GM19035 (cell line): ENCODE measurements at regions not wholly inside any gene's neighbourhood (a gene's known extent, or its start where the extent isn't known, plus 50 kb on each side); places are given as distances from the start of the nearest gene placed in this dataset.
"Not testable (repeated sequence)": the region's sequence is repeated elsewhere in the genome, so short reads cannot be mapped to it uniquely, and the experiment has no call there.

Experiments used
- ATAC-seq: cut with Tn5 transposase; IDR thresholded peaks from one replicate; pipeline ENCODE4 v1.9.1; 2021; ENCODE audit not compliant: unreplicated experiment

DNA sequence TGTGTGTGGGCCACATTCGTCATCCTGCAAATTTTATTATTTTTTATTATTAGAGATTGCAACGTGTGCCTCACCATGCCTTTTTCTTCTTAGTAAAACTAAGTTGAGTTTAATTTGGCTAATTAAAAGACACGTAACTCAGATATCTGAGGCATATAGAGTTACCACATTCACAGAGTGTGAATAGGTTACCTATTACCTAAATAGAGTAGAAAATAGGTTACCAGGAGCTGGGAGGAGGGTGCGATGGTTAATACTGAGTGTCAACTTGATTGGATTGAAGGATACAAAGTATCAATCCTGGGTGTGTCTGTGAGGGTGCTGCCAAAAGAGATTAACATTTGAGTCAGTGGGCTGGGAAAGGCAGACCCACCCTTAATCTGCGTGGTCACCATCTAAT lies 116.3 kb upstream of the CARD11 start:
- ATAC-seq, result not testable (repeated sequence)

DNA sequence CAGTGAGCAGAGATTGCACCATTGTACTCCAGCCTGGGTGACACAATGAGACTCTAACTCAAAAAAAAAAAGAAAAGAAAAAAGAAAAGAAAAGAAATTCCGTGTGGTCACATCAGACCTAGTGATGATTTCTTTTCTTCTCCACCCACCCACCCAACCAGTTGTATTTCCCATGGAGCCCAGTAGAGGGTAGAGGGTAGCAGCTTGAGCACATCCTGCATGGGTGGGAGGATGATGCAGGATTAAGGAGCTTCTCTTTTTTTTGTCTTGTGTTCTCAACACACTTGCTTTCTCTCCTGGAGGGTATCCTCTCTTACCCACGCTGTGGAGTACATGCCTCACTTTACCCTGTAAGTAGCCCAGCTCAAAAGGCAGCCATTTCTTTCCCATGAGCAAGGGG lies 118.6 kb upstream of the CARD11 start:
- ATAC-seq, result no peak

DNA sequence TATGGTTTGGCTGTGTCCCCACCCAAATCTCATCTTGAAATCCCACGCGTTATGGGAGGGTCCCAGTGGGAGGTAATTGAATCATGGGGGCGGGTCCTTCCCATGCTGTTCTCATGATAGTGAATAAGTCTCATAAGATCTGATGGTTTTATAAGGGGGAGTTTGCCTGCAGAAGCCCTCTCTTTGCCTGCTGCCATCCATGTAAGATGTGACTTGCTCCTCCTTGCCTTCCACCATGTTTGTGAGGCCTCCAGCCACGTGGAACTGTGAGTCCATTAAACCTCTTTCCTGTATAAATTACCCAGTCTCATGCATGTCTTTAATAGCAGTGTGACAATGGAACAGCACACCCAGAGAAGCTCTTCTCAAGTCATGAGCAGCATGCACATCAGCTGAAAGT lies 119.1 kb upstream of the CARD11 start:
- not testable (repeated sequence) for ATAC-seq

DNA sequence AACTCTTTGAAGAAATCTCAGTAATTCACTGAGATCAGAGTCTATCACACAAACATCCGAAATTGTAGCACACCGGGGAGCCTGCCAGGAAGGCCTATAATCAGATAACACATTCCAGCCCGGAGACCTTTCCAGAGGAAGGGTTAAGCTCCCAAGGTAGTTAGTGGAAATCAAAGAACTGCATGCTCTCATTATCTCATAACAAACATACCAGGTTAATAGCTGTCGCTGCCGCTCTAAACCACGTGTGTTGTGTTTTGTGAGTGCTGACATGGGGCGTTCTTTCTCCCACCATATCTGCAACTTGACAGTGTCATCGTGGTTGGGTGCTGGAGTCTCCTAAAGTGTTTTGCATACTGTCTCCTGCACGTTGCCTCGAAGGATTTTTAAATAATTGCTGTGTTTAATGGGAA lies 120.7 kb upstream of the CARD11 start:
- no peak for ATAC-seq

DNA sequence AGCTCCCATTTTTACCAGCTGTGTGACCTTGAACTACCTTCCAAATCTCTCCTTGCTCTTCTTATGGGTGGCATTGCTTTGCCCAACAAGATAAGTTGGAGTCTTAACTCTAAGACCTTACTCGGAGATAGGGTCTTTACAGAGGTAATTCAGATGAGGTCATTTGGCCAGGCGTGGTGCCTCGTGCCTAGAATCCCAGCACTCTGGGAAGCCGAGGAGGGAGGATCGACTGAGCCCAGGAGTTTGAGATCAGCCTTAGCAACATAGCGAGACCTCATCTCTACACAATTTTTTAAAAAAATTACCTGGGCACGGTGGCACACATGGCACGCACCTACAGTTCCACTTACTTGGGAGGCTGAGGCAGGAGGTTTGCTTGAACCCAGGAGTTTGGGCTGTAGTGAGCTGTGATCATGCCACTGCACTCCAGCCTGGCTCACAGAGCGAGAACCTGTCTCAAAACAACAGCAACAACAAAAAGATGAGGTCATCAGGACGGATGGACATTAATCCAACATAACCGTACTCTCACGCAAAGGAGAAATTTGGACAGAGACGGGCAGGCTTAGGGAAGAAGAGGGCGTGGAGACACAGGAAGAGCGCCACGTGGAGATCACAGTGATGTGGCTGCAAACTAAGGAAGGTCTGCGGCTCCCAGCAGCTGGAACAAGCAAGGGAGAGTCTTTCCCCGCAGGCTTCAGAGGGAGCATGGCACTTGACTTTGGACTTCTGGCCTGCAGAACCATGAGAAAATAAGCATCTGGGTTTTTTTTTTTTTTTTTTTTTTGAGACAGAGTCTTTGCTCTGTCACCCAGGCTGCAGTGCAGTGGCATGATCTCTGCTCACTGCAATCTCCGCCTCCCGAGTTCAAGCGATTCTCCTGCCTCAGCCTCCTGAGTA lies 122.3 kb upstream of the CARD11 start:
- ATAC-seq, result no peak

DNA sequence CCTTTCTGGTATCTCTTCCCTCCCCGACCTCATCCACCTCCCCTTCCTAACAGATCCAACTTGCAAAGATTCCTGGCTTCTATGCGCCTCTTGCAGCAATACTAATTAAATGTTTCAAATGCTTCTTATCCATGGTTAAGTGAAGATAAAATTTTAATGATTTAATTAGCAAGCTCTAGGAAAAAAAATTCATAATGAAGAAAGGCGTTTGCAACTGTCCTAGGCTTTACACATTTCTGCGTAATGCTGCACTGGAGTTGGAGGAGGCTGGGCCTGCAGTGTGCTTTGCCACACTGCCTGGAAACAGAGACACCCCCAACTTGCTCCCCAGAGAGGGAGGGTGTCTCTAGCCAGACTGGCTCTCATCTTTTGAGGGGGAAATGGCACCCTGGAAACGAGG lies 123.9 kb upstream of the CARD11 start:
- ATAC-seq, result no peak

DNA sequence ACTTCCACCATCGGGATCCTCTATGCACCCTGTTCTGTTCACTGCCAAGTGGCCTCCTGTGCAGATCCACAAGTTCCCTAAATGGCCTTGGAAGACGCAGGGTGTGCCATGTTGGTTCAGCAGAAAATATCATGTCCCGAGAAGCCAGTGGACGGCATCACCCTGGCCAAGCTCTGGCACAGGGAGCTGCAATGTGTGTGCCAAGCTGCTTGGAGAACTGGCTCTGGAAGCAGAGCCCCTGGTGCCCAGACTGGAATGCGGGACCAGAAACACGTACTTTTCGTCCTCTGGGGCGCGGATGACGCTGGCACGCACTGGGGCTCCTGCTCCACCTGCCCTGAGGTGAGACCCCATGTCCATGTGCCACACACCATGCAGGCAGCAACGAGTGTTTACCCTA lies 124.7 kb upstream of the CARD11 start:
- no peak for ATAC-seq

DNA sequence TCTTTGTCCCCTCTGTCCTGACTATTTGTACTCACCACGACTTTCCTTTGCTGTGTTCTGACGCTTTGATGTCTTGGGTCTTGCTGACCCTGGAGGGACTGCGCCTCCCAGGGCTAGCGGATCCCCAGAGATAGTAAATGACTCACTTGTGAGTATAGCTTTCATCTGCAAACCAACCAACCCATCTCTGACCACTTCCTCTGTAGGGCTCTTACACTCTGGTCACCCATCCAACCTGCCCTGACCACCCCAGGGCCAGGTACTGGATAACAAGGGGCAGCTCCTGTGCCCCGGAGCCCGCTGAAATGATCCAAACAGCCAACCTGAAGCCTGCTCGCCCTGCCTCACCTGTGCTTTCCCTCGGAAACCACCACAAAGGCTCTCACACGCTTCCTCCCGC lies 125.2 kb upstream of the CARD11 start:
- no peak for ATAC-seq

DNA sequence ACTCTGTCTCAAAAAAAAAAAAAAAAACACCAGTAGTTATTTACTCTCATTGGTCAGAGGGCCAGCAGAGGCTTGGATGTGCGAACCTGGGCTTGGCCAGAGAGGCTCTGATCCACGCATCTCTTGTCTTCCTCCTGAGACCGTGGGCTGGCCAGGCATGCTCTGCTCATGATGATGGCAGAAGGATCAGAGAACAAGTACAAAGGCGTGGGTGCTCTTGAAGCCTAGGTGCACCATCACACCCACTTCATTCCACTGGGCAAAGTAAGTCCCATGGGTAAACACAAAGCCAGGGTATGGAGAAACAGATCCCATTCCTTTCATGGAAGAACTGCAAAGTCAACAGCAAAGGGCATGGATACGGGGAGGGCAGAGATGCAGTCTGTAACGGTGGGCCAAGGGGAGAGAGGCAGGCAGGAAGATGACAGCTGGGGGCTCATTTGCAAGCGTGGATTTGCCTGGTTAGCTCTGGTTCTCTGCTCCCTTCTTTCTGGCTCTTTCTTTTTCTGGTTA lies 128.2 kb upstream of the SDK1 start:
- ATAC-seq, result no peak

DNA sequence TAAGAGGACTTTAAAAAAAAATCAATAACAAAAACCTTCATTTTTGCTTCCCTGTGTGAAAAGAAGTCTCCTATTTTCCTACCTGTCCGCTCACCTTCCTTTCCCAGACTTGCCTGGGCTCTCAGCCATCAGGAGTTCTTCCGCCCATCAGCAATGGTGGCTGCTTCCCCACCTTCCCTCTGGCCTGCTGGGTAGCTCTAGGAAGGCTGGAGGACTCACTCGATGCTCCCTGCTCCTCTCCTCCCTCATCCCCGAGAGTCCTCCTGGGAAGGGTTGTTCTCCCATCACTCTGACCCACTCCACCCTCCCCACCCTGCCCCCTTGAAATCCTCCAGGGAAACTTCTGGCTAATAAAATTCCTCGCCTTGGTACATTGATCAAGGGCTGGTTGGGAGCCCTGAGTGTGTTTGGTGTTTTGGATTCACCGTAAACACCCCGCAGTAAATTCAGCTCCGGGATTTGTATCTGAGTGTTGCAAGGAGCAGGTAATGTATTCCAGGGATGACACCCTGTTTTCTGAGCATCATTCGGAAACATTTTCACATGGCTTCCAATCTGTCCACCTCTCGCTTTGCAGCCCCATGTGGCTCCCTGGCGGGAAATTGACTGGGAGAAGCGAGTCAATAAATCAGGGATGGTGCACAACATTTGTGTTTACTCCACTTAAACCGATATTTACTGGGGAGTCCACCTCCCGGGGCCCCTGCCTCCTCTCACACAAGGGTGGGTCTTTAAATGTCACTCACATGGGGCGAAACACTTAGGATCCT lies 126.4 kb upstream of the SDK1 start:
- ATAC-seq, result no peak

DNA sequence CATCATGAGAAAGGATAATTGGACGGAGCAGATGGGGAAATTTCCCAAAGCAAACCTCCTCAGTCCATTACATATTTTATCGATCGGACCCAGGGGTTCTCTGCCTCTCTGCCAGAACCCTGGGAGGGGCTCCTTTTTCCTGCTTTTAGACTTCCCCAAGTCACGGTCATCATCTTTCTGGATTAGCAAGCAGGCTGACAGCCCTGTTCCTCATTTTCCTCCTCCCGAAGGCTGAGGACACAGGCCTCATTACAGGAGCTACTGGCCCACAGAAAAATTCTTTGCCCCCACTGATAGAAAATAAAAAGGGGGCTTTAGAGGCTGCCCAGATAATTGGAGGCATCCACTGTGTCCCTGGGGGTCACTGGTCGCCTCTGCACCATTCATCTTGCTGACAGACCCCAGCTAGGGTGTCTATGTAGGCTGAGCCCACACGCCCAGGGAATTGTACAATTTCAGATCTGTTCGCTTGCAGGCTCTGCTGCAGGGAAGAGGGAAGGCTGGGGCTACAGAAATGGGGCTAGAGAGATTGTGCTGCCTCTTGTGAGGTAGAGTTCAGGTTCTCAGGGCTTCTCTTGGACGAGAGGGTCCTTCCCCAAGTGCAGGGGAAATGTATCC lies 125.7 kb upstream of the SDK1 start:
- ATAC-seq, result no peak

DNA sequence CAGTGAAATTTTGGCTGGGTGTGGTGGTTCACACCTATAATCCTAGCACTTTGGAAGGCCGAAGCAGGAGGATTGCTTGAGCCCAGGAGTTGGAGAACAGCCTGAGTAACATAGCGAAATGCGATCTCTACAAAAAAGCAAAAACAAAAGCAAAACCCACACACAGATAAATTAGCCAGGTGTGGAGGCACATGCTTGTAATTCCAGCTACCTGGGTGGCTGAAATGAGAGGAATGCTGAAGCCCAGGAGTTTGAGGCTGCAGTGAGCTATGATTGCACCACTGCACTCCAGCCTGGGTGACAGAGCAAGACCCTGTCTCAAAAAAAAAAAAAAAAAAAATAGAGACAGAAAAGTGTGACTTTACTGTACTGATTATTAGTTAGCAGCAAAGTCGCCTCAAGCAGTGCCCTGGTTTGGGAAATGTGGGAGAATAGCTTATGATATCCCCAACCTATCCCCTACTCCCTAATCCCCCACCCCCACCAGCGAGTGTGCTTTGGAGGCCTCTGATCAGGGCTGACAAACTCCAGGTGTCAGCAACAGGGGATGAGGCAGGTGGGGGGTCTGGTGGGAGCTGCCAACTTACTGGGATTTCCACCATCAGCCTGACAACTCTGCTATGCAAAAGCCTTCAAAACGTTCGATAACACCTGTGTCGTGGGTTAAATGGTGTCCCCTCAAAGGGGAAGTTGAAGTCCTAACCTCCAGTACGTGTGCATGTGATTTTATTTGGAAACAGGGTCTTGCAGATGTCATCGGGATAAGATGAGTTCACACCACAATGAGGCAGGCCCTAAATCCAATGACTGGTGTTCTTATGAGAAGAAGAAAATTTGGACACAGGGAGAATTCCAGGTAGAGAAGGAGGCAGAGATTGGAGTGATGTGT lies 124.7 kb upstream of the SDK1 start:
- ATAC-seq, result no peak

DNA sequence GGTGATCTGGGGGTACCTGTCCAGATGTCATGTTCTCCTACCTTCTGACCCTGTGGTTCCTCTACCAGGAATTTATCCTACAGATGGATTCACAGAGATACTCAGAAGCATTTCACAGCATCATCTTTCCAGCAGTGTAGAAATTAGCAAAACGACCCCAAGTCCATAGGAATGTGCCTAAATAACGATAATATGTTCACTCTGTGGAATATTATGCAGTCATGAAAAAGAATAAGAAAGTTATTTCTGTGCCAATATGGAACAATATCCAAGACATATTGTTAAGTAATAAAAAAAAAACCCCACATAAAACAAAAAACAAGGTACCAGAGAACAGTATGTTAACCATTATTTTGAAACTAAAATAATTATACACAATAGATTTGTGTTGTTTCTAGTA lies 123.8 kb upstream of the SDK1 start:
- no peak for ATAC-seq

DNA sequence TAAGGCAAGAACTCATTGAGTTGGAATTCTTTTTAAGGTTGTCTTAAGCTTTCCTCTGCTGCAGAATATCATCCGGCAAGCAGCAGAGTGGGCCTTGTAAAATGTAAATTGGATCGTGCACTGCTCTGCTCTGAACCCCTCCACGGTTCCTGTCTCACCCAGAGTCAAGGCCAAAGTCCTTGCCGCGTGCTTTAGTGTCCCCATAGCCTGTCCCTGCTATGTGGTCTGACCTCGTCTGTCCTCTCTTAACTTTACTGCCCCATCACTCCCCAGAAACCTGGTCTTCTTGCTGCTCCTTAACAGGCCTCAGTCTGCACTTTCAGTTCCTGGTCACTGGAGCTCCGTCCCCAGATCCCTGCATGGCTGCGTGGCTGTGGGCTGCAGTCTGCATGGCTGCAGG lies 121.6 kb upstream of the SDK1 start:
- ATAC-seq, result no peak

DNA sequence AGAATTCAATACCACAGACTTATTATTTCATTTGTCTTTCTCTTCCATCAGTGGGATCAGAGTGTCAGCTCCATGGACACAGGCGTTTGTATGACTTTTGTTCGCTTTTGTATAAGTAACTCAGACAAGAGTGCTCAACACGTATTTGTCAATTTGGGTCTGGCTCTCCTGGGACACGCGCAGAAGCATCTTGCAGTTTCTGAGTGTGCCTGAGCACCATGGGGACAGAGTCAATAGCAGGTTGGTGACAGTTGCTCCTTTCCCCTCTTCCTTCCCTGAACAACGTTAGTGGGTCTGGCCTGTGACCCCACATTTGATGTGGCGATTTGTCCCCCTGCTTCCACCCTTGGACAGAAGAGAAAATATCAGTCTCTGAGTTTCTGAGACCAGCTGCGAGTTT lies 120.4 kb upstream of the SDK1 start:
- no peak for ATAC-seq

DNA sequence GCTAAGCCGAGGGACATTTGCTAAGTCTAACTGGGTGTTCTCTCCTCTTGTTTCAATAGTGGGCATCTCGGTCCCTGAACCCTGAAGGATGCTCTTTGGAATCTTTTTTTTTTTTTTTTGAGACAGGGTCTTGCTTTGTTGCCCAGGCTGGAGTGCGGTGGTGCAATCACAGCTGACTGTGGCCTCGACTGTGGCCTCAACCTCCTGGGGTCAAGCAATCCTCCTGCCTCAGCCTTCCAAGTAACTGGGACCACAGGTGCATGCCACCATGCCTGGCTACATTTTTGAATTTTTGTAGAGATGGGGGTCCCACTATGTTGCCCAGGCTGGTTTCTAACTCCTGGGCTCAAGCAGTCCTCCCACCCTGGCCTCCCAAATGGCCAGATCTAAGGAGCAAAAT lies 119.0 kb upstream of the SDK1 start:
- ATAC-seq, result not testable (repeated sequence)

DNA sequence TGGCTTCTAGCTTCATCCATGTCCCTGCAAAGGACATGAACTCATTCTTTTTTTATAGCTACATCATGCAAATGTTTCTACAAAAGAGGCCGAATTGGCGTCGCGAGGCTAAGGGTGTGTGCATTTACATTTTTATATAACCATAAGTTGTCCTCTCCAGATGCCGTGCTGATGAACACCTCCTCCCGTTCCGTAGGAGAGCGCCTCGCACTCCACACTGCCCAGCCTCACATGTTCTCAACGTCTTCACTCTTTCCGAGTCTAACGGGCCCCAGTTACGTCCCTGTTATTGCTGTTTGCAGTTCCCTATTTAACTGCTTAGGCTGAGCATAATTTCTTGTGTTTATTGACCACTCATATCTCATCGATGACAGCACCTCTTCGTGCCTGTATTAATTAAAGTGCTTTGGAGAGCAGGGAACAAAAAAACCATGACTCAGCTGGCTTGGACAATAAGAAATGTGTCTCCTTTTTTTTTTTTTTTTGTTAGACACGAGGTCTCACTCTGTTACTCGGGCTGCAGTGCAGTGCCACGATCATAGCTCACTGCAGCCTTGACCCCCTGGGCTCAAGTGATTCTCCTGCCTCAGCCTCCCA lies 113.5 kb upstream of the SDK1 start:
- no peak for ATAC-seq

DNA sequence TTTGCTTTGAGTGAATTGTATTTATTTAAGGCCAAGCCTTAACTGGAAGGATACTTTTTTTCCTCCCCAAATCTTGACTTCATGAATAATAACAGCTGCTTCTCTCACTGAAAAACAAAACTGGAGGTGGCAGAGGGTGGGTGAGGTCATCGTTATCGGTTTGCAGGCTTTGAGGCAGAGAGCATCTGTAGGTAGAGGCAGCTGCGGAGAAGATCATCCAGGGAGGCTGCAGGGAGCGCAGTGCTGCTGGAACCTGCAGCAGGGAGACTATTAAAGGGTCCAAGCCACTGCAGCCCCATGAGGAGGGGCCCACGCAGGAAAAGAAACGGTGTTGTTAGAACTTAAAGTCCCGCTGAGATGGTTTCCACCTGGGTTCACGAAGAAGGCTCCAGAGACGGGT lies 112.1 kb upstream of the SDK1 start:
- ATAC-seq, result no peak

DNA sequence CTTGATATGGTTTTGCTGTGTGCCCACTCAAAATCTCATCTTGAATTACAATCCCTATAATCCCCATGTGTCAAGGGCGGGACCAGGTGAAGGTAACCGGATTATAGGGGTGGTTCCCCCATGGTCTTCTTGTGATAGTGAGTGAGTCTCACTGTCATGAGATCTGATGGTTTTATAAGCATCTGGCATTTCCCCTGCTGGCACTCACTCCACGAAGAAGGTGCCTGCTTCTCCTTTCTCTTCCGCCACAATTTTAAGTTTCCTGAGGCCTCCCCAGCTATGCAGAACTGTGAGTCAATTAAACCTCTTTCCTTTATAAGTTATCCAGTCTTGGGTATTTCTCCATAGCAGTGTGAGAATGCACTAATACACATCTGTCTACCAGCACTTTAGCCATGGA lies 109.5 kb upstream of the SDK1 start:
- ATAC-seq, result no peak

DNA sequence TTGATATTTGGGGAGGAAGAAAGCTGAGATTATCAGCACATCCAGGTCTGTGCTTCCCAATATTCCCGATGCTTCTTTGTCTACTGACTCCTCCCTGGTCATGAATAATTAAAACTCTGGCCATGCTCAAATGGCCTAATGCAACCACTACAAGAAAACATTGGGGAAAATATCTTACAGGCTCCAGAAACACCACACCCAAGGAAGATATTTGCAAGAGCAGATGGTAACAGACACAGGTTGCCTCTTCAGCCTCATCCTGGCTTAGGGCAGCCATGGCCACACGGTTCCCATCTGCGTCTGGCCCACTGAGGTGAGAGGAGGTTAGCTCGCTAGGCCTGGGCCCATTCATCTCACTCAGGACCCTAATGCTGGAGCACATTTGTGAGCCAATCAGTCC lies 108.4 kb upstream of the SDK1 start:
- no peak for ATAC-seq
